ENCODE measurements at regions not wholly inside any gene's neighbourhood (a gene's known extent, or its start where the extent isn't known, plus 50 kb on each side); places are given as distances from the start of the nearest gene placed in this dataset.
"Not testable (repeated sequence)": the region's sequence is repeated elsewhere in the genome, so short reads cannot be mapped to it uniquely, and the experiment has no call there.

DNA sequence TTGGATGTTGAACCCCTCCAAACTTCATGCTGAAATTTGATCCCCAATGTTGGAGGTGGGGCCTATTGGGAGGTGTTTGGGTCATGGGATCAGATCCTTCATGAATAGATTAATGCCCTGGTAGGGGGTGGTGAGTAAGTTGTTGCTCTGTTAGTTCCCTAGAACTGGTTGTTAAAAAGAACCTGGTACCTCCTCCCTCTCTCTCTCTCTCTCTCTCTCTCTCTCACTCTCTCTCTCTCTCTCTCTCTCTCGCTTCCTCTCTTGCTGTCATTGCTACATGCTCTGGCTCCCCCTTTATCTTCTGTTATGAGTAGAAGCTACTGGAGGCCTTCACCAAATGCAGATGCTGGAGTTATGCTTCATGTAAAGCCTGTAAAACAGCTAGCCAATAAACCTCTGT, 498.2 kb upstream of the NR5A2 start:
- no peak for TF ChIP-seq ZNF274 (IDR thresholded peaks at IDR 0.05; ENCODE audit: low read depth, low read length)
- H3K4me3 ChIP-seq (ENCODE audit: low read length) = no peak overlapping the region

- not testable (repeated sequence) for H3K4me3 ChIP-seq (ENCODE audit: low read length)
Measured at GRCh38 chr1:199533361-199533760, 494.1 kb upstream of the NR5A2 start.

GRCh38 chr1:199545780-199546179, 481.7 kb upstream of the NR5A2 start:
- no peak for TF ChIP-seq ZNF274 (IDR thresholded peaks at IDR 0.05; ENCODE audit: low read depth, low read length)
- no peak overlapping the region for H3K4me3 ChIP-seq (ENCODE audit: low read length)

GRCh38 chr1:199546323-199546722, 481.2 kb upstream of the NR5A2 start:
- TF ChIP-seq ZNF274 (IDR thresholded peaks at IDR 0.05; ENCODE audit: low read depth, low read length) = no peak

GRCh38 chr1:199549421-199549820, 478.1 kb upstream of the NR5A2 start:
- no peak overlapping the region for H3K4me3 ChIP-seq (ENCODE audit: low read length)

More at GRCh38 chr1:199546323-199546722, 481.2 kb upstream of the NR5A2 start:
- H3K4me3 ChIP-seq (ENCODE audit: low read length) = no peak overlapping the region

GRCh38 chr1:199550199-199551065, 477.1 kb upstream of the NR5A2 start:
- TF ChIP-seq ZNF274 (IDR thresholded peaks at IDR 0.05; ENCODE audit: low read depth, low read length) = no peak
- H3K4me3 ChIP-seq (ENCODE audit: low read length) = no peak overlapping the region

More at GRCh38 chr1:199549421-199549820, 478.1 kb upstream of the NR5A2 start:
- TF ChIP-seq ZNF274 (IDR thresholded peaks at IDR 0.05; ENCODE audit: low read depth, low read length) = no peak

DNA sequence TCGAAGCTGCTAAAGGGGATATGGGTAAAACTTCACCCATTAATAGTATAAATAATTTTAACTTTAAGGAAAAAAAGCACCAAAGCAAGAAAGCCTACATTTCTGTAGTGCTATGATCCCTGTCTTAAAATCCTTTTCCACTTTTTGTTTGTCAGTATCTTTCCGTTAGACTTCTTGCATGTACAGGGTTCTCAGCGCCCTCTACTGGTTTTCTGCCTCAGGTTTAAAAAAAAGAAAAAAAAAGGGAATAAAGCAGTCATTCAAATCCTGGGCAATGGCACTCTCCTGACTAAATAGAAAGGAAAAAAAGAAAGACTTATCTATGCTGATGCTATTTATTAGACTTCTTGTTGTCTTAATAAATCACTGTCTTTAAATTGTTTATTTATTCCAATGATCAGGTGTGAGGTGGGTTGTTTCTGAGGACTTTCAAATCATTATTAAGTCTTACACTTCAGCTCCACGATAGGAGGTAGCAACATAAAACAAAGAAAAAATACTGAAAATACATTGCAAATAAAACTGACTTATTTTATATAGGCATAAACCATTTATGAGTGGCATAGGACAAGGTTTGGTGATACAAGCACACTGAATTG, 475.4 kb upstream of the NR5A2 start:
- H3K4me3 ChIP-seq (ENCODE audit: low read length) = no peak overlapping the region
- no peak for TF ChIP-seq ZNF274 (IDR thresholded peaks at IDR 0.05; ENCODE audit: low read depth, low read length)

DNA sequence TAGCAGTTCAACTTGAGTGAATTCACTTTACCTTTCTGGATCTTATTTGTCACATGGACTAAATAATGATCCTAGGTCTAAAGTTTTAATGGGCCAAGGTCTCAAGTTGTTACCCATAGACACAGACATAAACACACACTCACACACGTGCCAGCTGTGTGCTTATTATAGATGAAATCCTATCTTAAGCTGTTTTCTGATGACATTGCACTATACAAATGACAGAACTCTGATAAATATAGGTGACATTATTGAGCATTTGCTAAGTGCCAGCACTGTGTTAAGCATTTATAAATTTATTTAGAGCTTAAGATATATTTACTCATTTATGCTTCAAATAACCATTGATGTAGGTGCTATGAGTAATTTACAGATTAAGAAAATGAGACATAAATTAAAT, 474.4 kb upstream of the NR5A2 start:
- no peak for TF ChIP-seq ZNF274 (IDR thresholded peaks at IDR 0.05; ENCODE audit: low read depth, low read length)
- no peak overlapping the region for H3K4me3 ChIP-seq (ENCODE audit: low read length)

GRCh38 chr1:199561334-199561733, 466.2 kb upstream of the NR5A2 start:
- H3K4me3 ChIP-seq (ENCODE audit: low read length) = no peak overlapping the region
- TF ChIP-seq ZNF274 (IDR thresholded peaks at IDR 0.05; ENCODE audit: low read depth, low read length) = no peak

DNA sequence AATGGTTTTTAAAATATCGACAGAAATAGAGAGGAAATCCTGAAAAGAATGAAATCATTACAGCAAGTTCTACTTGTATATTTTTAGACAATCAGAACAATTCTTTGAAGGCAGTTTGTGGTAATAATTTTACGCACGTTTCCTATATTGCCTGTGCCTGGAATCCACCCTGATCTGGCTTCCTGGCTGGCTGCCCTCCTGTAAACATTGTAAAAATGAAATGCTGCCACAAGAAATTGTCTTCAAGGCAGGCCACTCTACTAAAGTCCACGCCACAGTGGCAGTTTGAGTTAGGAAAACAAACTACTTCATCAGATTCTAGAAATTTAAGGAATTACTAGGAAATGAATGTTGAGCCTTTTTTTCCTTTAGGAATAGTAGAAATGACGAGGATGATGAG, 454.5 kb upstream of the NR5A2 start:
- H3K4me3 ChIP-seq (ENCODE audit: low read length) = no peak overlapping the region
- TF ChIP-seq ZNF274 (IDR thresholded peaks at IDR 0.05; ENCODE audit: low read depth, low read length) = no peak

- TF ChIP-seq ZNF274 (IDR thresholded peaks at IDR 0.05; ENCODE audit: low read depth, low read length) = no peak
- no peak overlapping the region for H3K4me3 ChIP-seq (ENCODE audit: low read length)
Measured at GRCh38 chr1:199574950-199575349, 452.6 kb upstream of the NR5A2 start.

- H3K4me3 ChIP-seq (ENCODE audit: low read length) = no peak overlapping the region
- no peak for TF ChIP-seq ZNF274 (IDR thresholded peaks at IDR 0.05; ENCODE audit: low read depth, low read length)
Measured at GRCh38 chr1:199580300-199580699, 447.2 kb upstream of the NR5A2 start.

DNA sequence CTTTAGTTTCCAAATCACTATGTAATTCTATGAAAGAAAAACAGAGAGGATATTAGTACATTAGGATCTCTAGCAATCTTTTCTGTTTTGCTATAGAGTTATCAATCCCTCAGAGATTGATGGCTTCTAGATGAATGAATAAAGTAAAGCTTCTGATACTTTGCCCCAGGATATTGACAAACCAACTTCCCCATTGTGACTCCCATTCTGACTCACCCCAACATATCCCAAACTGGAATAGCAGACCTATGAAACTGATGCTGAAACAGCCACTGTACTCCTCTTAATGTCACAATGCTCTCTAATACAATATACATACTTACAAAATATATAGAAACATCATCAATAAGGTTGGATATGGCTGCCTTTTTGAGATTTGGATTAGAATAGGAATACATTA, 442.1 kb upstream of the NR5A2 start:
- TF ChIP-seq ZNF274 (IDR thresholded peaks at IDR 0.05; ENCODE audit: low read depth, low read length) = no peak
- H3K4me3 ChIP-seq (ENCODE audit: low read length) = no peak overlapping the region

DNA sequence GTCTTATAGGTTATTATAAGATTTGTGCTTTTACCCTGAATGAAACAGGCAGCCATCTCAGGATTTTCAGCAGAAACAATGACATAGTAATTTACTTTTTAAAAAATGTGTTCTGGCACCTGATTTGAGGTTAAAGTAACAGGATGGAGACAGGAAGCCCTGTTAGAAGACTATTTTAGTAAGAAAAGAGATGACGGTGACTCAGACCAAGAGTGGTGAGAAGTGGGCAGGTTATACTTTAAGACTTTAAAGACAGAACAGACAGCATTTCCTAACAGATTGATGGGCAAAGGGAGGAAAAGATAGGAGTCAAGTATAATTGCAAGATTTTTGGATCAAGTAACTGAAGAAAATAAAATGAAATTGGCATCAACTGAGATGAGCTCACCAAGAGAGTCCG, 436.8 kb upstream of the NR5A2 start:
- TF ChIP-seq ZNF274 (IDR thresholded peaks at IDR 0.05; ENCODE audit: low read depth, low read length) = no peak
- no peak overlapping the region for H3K4me3 ChIP-seq (ENCODE audit: low read length)

DNA sequence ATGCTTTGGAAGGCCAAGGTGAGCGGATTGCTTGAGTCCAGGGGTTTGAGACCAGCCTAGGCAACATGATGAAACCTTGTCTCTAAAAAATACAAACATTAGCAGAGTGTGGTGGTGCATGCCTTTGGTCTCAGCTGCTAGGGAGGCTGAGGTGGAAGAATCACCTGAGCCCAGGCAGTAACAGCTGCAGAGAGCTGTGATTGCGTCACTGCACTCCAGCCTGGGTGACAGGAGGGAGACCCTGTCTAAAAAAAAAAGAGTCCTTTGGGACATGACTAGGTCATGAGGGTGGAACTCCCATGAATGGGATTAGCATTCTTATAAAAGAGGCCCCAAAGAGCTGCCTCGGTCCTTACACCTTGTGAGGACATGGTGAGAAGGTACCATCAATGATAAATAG, 436.0 kb upstream of the NR5A2 start:
- H3K4me3 ChIP-seq (ENCODE audit: low read length) = no peak overlapping the region
- no peak for TF ChIP-seq ZNF274 (IDR thresholded peaks at IDR 0.05; ENCODE audit: low read depth, low read length)

All from GM08714 (cell line).